HepG2 (cell line): ENCODE measurements at regions not wholly inside any gene's neighbourhood (a gene's known extent, or its start where the extent isn't known, plus 50 kb on each side); places are given as distances from the start of the nearest gene placed in this dataset.

Experiments used
- ATAC-seq: fragments of 200-7000 bp; cut with Tn5 transposase; 3 replicates; pipeline ENCODE4 v1.9.1; 2020; ENCODE audit warnings: mild to moderate bottlenecking, moderate library complexity
- BruUV-seq: library from RNA; stranded (reverse); fragments of 400-500 nt; replicated peaks from 2 replicates; lab custom pipeline; 2021; lab: Mats Ljungman, UMichigan
- CTCF ChIA-PET: fragments of 300-600 bp; formaldehyde crosslinking; extraction: SDS; loops from one replicate; lab custom pipeline; 2021; ENCODE audit warnings: low total read pairs, inconsistent platforms, low intra/inter-chr PET ratio; lab: Yijun Ruan, JAX
- POLR2A ChIA-PET: fragments of 350-600 bp; sonication (Branson Sonifier 250); formaldehyde crosslinking; loops from one replicate; lab custom pipeline; 2020; ENCODE audit warnings: antibody characterized with exemption, inconsistent platforms; lab: Yijun Ruan, JAX
- DNase-seq: peaks from one replicate; pipeline ENCODE4 v3.0.0-alpha.2; 2015; ENCODE audit warnings: low spot score
- FAIRE-seq: peaks from 3 replicates; lab custom pipeline; 2011; peaks lifted over from hg19 to GRCh38; lab: Jason Lieb, UNC
- H2AFZ ChIP-seq: one replicate; pipeline ENCODE4 v1.6.1; 2011; ENCODE audit warnings: low read length, inconsistent platforms
- H3K27ac ChIP-seq: fragments of 300-600 bp; 3 replicates; pipeline ENCODE4 v1.8.0; 2011; ENCODE audit warnings: mixed run types, mild to moderate bottlenecking, mixed read lengths, low read length, inconsistent platforms; ENCODE audit not compliant: insufficient read depth; ENCODE audit errors: extremely low read length
- H3K27me3 ChIP-seq, 2 experiments: fragments of 200-600 bp in 1 of 2; 2 replicates in 1 of 2; 3 replicates in 1 of 2; pipeline versions ENCODE4 v1.6.0 to v1.8.0; 2011; ENCODE audit warnings: low read length in 2 of 2, mild to moderate bottlenecking in 2 of 2, moderate library complexity in 2 of 2, inconsistent platforms in 1 of 2; ENCODE audit not compliant: insufficient read depth in 2 of 2, control insufficient read depth in 1 of 2
- H3K36me3 ChIP-seq, 2 experiments: fragments of 200-600 bp in 1 of 2; replicated peaks in 1 of 2; 2 replicates in 1 of 2; 3 replicates in 1 of 2; pipeline versions ENCODE4 v1.5.1 to v1.8.0; 2011; ENCODE audit warnings: low read length in 2 of 2, inconsistent platforms in 1 of 2; ENCODE audit not compliant: insufficient read depth in 2 of 2, control insufficient read depth in 1 of 2
- H3K4me1 ChIP-seq: 2 replicates; pipeline ENCODE4 v1.5.1; 2012; ENCODE audit warnings: low read length, inconsistent platforms; ENCODE audit not compliant: insufficient read depth
- H3K4me2 ChIP-seq: 2 replicates; pipeline ENCODE4 v1.6.0; 2011; ENCODE audit warnings: low read depth, low read length, inconsistent platforms
- H3K4me3 ChIP-seq, 3 experiments: fragments of 200-600 bp in 1 of 3; sonication (generic), shearing (Covaris generic) in 1 of 3; replicated peaks in 1 of 3; 2 replicates each; pipeline ENCODE4 v1.5.1; 2011 to 2016; ENCODE audit warnings: low read length in 3 of 3, inconsistent platforms in 2 of 3, low read depth in 2 of 3, mild to moderate bottlenecking in 2 of 3, control low read depth in 1 of 3, mixed read lengths in 1 of 3; ENCODE audit not compliant: insufficient read depth in 1 of 3
- H3K79me2 ChIP-seq: one replicate; pipeline ENCODE4 v1.6.1; 2011; ENCODE audit warnings: low read length, inconsistent platforms; ENCODE audit not compliant: insufficient read depth
- H3K9ac ChIP-seq: 2 replicates; pipeline ENCODE4 v1.6.0; 2011; ENCODE audit warnings: mild to moderate bottlenecking, low read depth, low read length, inconsistent platforms; ENCODE audit not compliant: insufficient read depth
- H3K9me3 ChIP-seq: 2 replicates; pipeline ENCODE4 v1.5.1; 2012; ENCODE audit warnings: mild to moderate bottlenecking, low read length
- H4K20me1 ChIP-seq: 2 replicates; pipeline ENCODE4 v1.6.0; 2011; ENCODE audit warnings: inconsistent platforms, mild to moderate bottlenecking, low read length, moderate library complexity; ENCODE audit not compliant: insufficient read depth
- GZF1 ChIP-seq: sonication (generic); formaldehyde crosslinking; IDR thresholded peaks from 2 replicates; pipeline ENCODE4 v1.5.1; 2020; ENCODE audit warnings: mild to moderate bottlenecking, missing genetic modification reagents
- ZMYM3 ChIP-seq: sonication (generic); formaldehyde crosslinking; IDR thresholded peaks from 2 replicates; pipeline ENCODE4 v1.5.1; 2020; ENCODE audit warnings: mild to moderate bottlenecking, missing genetic modification reagents
- ZNF232 ChIP-seq: sonication (generic); formaldehyde crosslinking; IDR thresholded peaks from 2 replicates; pipeline ENCODE4 v1.4.0; 2020; ENCODE audit warnings: missing genetic modification reagents, borderline replicate concordance
- ZNF431 ChIP-seq: sonication (generic); formaldehyde crosslinking; IDR thresholded peaks from 2 replicates; pipeline ENCODE4 v1.9.0; 2022; ENCODE audit warnings: missing genetic modification reagents, low read depth, mild to moderate bottlenecking, borderline replicate concordance
- ZNF605 ChIP-seq: sonication (generic); formaldehyde crosslinking; IDR thresholded peaks from 2 replicates; pipeline ENCODE4 v1.8.0; 2022; ENCODE audit warnings: mild to moderate bottlenecking, missing genetic modification reagents
- ZNF713 ChIP-seq: sonication (generic); formaldehyde crosslinking; IDR thresholded peaks from 2 replicates; pipeline ENCODE4 v1.4.0; 2020; ENCODE audit warnings: mild to moderate bottlenecking, missing genetic modification reagents
- WGBS: methylation state at CpG from one replicate; pipeline ENCODE4 v1.1.6; 2017; ENCODE audit warnings: low lambda C conversion rate; 5-methylcytosine and 5-hydroxymethylcytosine counted together
- in situ Hi-C: cut with HindIII; loops from 2 replicates; pipeline ENCODE4 v1.10.0; 2017; ENCODE audit warnings: low pct_unique_long_range_greater_than_20kb; ENCODE audit not compliant: extremely low pct_ligation_motif_present
- intact Hi-C: fragments of 100-400 bp; cut with micrococcal nuclease; formaldehyde crosslinking; loops from one replicate; pipeline ENCODE4 v1.10.0; 2022; ENCODE audit not compliant: unreplicated experiment
- TF ChIP-seq, protein P1 (sequence below): sonication (generic); formaldehyde crosslinking; IDR thresholded peaks from 2 replicates; pipeline ENCODE4 v1.4.0; 2020; ENCODE audit warnings: mild to moderate bottlenecking, missing genetic modification reagents
- TF ChIP-seq, protein P2 (sequence below): fragments of 450-650 bp; IDR thresholded peaks from 2 replicates; pipeline ENCODE4 v1.6.1; 2016
- TF ChIP-seq, protein P3 (sequence below): sonication (generic); formaldehyde crosslinking; IDR thresholded peaks from 2 replicates; pipeline ENCODE4 v1.4.0; 2020; ENCODE audit warnings: missing genetic modification reagents

DNA sequence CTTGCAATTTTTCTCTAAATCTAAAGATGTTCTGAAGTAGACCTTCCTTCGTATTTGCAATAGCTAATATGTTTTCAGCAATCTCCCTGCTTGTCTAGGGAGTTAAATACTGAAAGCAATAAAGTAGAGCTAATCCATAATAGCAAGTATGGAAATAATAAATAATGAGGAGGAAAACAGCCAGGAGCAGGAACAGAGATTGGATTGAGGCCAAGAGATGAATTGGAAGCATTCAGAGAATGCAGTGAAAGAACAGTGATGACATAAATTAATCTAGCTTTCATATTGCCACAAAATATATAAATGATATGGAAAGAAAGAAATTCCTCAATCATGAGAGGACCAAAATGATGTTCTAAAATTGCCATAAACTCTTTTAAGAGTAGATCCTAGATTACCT is 679.7 kb downstream of the METTL4 start:
- Histone ChIP-seq H3K4me3 (no peak overlapping the region), H3K4me2 (no peak overlapping the region), H4K20me1 (no peaks in the 10 kb centered on the region), H3K27ac (no peak overlapping the region), H3K36me3 (no peaks in the 10 kb centered on the region), H3K9me3 (no peaks in the 10 kb centered on the region), H3K9ac (no peak overlapping the region), H3K79me2 (no peaks in the 10 kb centered on the region), H3K27me3 (no peaks in the 10 kb centered on the region), H2AFZ (no peak overlapping the region), H3K4me1 (no peaks in the 10 kb centered on the region)
- ChIA-PET CTCF (no interaction called here), POLR2A (no interaction called here)
- BruUV-seq, result no TSS peak
- 0% methylated on average over 1 of the region's 1 CpG for WGBS
- ATAC-seq, result no peak
- in situ Hi-C loops (no loop called here), intact Hi-C loops (no loop called here)
- no peak for DNase-seq
- no peak for FAIRE-seq
- no peak for TF ChIP-seq ZMYM3 (CRISPR knock-in tag)
- TF ChIP-seq GZF1 (CRISPR knock-in tag), result no peak

DNA sequence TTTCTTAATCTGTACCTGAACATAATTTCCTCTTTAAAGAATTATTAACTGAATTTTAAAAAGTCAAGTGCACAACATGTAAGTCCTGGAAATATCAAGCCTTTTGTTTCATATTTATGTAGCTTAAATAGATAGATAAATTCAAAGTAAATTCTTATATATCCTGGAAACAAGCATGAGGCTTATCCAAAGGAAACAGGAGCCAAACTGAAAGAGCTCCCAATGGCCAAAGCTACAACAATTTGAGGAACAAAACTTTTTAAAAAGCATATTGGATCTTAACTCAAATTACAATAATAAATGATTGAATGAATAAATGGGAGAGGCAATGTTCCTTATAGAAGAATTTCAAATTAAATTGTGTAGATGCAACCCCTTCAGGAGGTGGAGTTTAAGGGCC is 679.1 kb downstream of the METTL4 start:
- in situ Hi-C loops, result no loop called here
- TF ChIP-seq ZNF431 (CRISPR knock-in tag) (no peak), ZNF232 (CRISPR knock-in tag) (no peak), ZNF605 (CRISPR knock-in tag) (no peak), ZNF713 (CRISPR knock-in tag) (no peak)
- TF ChIP-seq, protein P1, sequence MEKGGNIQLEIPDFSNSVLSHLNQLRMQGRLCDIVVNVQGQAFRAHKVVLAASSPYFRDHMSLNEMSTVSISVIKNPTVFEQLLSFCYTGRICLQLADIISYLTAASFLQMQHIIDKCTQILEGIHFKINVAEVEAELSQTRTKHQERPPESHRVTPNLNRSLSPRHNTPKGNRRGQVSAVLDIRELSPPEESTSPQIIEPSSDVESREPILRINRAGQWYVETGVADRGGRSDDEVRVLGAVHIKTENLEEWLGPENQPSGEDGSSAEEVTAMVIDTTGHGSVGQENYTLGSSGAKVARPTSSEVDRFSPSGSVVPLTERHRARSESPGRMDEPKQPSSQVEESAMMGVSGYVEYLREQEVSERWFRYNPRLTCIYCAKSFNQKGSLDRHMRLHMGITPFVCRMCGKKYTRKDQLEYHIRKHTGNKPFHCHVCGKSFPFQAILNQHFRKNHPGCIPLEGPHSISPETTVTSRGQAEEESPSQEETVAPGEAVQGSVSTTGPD (CRISPR knock-in tag), result no peak
- TF ChIP-seq, protein P2, sequence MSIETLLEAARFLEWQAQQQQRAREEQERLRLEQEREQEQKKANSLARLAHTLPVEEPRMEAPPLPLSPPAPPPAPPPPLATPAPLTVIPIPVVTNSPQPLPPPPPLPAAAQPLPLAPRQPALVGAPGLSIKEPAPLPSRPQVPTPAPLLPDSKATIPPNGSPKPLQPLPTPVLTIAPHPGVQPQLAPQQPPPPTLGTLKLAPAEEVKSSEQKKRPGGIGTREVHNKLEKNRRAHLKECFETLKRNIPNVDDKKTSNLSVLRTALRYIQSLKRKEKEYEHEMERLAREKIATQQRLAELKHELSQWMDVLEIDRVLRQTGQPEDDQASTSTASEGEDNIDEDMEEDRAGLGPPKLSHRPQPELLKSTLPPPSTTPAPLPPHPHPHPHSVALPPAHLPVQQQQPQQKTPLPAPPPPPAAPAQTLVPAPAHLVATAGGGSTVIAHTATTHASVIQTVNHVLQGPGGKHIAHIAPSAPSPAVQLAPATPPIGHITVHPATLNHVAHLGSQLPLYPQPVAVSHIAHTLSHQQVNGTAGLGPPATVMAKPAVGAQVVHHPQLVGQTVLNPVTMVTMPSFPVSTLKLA, result no peak
- TF ChIP-seq, protein P3, sequence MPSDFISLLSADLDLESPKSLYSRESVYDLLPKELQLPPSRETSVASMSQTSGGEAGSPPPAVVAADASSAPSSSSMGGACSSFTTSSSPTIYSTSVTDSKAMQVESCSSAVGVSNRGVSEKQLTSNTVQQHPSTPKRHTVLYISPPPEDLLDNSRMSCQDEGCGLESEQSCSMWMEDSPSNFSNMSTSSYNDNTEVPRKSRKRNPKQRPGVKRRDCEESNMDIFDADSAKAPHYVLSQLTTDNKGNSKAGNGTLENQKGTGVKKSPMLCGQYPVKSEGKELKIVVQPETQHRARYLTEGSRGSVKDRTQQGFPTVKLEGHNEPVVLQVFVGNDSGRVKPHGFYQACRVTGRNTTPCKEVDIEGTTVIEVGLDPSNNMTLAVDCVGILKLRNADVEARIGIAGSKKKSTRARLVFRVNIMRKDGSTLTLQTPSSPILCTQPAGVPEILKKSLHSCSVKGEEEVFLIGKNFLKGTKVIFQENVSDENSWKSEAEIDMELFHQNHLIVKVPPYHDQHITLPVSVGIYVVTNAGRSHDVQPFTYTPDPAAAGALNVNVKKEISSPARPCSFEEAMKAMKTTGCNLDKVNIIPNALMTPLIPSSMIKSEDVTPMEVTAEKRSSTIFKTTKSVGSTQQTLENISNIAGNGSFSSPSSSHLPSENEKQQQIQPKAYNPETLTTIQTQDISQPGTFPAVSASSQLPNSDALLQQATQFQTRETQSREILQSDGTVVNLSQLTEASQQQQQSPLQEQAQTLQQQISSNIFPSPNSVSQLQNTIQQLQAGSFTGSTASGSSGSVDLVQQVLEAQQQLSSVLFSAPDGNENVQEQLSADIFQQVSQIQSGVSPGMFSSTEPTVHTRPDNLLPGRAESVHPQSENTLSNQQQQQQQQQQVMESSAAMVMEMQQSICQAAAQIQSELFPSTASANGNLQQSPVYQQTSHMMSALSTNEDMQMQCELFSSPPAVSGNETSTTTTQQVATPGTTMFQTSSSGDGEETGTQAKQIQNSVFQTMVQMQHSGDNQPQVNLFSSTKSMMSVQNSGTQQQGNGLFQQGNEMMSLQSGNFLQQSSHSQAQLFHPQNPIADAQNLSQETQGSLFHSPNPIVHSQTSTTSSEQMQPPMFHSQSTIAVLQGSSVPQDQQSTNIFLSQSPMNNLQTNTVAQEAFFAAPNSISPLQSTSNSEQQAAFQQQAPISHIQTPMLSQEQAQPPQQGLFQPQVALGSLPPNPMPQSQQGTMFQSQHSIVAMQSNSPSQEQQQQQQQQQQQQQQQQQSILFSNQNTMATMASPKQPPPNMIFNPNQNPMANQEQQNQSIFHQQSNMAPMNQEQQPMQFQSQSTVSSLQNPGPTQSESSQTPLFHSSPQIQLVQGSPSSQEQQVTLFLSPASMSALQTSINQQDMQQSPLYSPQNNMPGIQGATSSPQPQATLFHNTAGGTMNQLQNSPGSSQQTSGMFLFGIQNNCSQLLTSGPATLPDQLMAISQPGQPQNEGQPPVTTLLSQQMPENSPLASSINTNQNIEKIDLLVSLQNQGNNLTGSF (CRISPR knock-in tag), result no peak

More for the DNA sequence above, 679.1 kb downstream of the METTL4 start:
- FAIRE-seq, result no peak
- no peaks in the 10 kb centered on the region for H4K20me1 ChIP-seq
- H3K27me3 ChIP-seq, result no peaks in the 10 kb centered on the region
- H3K9me3 ChIP-seq, result no peaks in the 10 kb centered on the region
- no peaks in the 10 kb centered on the region for H3K4me1 ChIP-seq
- no TSS peak for BruUV-seq
- DNase-seq, result no peak
- H2AFZ ChIP-seq, result no peak overlapping the region
- H3K27ac ChIP-seq, result no peak overlapping the region
- POLR2A ChIA-PET, result no interaction called here
- intact Hi-C loops, result no loop called here
- ATAC-seq, result no peak
- H3K36me3 ChIP-seq, result no peaks in the 10 kb centered on the region
- no peaks in the 10 kb centered on the region for H3K79me2 ChIP-seq
- H3K4me2 ChIP-seq, result no peak overlapping the region
- CTCF ChIA-PET, result no interaction called here
- H3K4me3 ChIP-seq, result no peak overlapping the region
- no peak overlapping the region for H3K9ac ChIP-seq
